ENCODE measurements at regions not wholly inside any gene's neighbourhood (a gene's known extent, or its start where the extent isn't known, plus 50 kb on each side); places are given as distances from the start of the nearest gene placed in this dataset.

GRCh38 chr14:94888121-94888520 is 118.2 kb upstream of the GSC start:
- Mint-ChIP-seq H3K36me3 (no peaks in the 10 kb centered on the region), H3K27ac (peak overlapping the region; percentile 18; the same call in 1 of the 2 replicates), H3K27me3 (ENCODE audit: low read depth) (no peaks in the 10 kb centered on the region), H3K4me3 (no peak overlapping the region), H3K4me1 (no peaks in the 10 kb centered on the region), H3K9me3 (no peaks in the 10 kb centered on the region)
- DNase-seq (ENCODE audit: low spot score) (no peak), ATAC-seq (no peak)
- no peak for TF ChIP-seq E2F5 (CRISPR knock-in tag; IDR thresholded peaks at IDR 0.05)
- CTCF ChIA-PET = interaction anchor here (1.0 kb wide), 1 partner anchor 216 kb away, joined by 3 read pairs; no protein-coding TSS in a partner anchor
- POLR2A ChIA-PET = no interaction called here

GRCh38 chr14:94887591-94887990 is 117.7 kb upstream of the GSC start:
- TF ChIP-seq SOX15 (CRISPR knock-in tag; IDR thresholded peaks at IDR 0.05) = no peak
- TF ChIP-seq STAT6 (CRISPR knock-in tag; conservative IDR thresholded peaks at IDR 0.05; ENCODE audit: low read depth) = no peak
- TF ChIP-seq ZBTB43 (CRISPR knock-in tag; IDR thresholded peaks at IDR 0.05) = no peak
- no peak for TF ChIP-seq ELF4 (CRISPR knock-in tag; IDR thresholded peaks at IDR 0.05; ENCODE audit: low read depth)
- TF ChIP-seq ZNF425 (CRISPR knock-in tag; conservative IDR thresholded peaks at IDR 0.05) = no peak
- 0 out of 2 replicates have a peak overlapping the region, but pooled peaks have one; percentile 18 for H3K27ac Mint-ChIP-seq
- POLR2A ChIA-PET = no interaction called here
- CTCF ChIA-PET = interaction anchor here (1.0 kb wide), 1 partner anchor 215 kb away, joined by 3 read pairs; no protein-coding TSS in a partner anchor
- DNase-seq (ENCODE audit: low spot score) (no peak), ATAC-seq (no peak)
- H3K9me3 Mint-ChIP-seq = no peaks in the 10 kb centered on the region
- no peaks in the 10 kb centered on the region for H3K4me1 Mint-ChIP-seq
- no peak overlapping the region for H3K4me3 Mint-ChIP-seq
- H3K36me3 Mint-ChIP-seq = no peaks in the 10 kb centered on the region
- H3K27me3 Mint-ChIP-seq (ENCODE audit: low read depth) = no peaks in the 10 kb centered on the region

- ChIA-PET CTCF (interaction anchor here (0.8 kb wide), 1 partner anchor 138 kb away, joined by 3 read pairs; no protein-coding TSS in a partner anchor), POLR2A (no interaction called here)
- Mint-ChIP-seq H3K4me3 (no peak overlapping the region), H3K4me1 (no peaks in the 10 kb centered on the region), H3K27me3 (ENCODE audit: low read depth) (no peaks in the 10 kb centered on the region), H3K36me3 (no peaks in the 10 kb centered on the region), H3K9me3 (peaks cover 4% of the 10 kb centered on the region), H3K27ac (no peak overlapping the region)
- no peak for DNase-seq (ENCODE audit: low spot score)
- no peak for ATAC-seq
- TF ChIP-seq ZBTB43 (CRISPR knock-in tag; IDR thresholded peaks at IDR 0.05) (no peak), SMAD4 (CRISPR knock-in tag; IDR thresholded peaks at IDR 0.05) (no peak), PRRX2 (CRISPR knock-in tag; IDR thresholded peaks at IDR 0.05) (no peak), AR (CRISPR knock-in tag; IDR thresholded peaks at IDR 0.05) (no peak), CREM (CRISPR knock-in tag; IDR thresholded peaks at IDR 0.05) (no peak), ZNF416 (CRISPR knock-in tag; IDR thresholded peaks at IDR 0.05) (no peak), E2F1 (CRISPR knock-in tag; IDR thresholded peaks at IDR 0.05) (no peak), MLX (CRISPR knock-in tag; IDR thresholded peaks at IDR 0.05) (no peak), USF1 (CRISPR knock-in tag; IDR thresholded peaks at IDR 0.05) (no peak), TEAD1 (CRISPR knock-in tag; IDR thresholded peaks at IDR 0.05) (no peak), SP1 (CRISPR knock-in tag; conservative IDR thresholded peaks at IDR 0.05) (no peak)
These were observed 117.0 kb upstream of the GSC start for GRCh38 chr14:94886931-94887330.

Measured in WTC11 (cell line).